ENCODE measurements at regions not wholly inside any gene's neighbourhood (a gene's known extent, or its start where the extent isn't known, plus 50 kb on each side); places are given as distances from the start of the nearest gene placed in this dataset.
A peak's percentile ranks its signal among the peaks of the same experiment; 100 is the strongest.

GRCh38 chr7:42378149-42378548, 141.1 kb upstream of the GLI3 start:
- ChIA-PET CTCF (no interaction called here), POLR2A (no interaction called here)
- no peak for DNase-seq (ENCODE audit: low read depth, low spot score)
- no peak overlapping the region for H3K4me3 ChIP-seq (ENCODE audit: low read depth, low read length)
- TF ChIP-seq CTCF (IDR thresholded peaks at IDR 0.05; ENCODE audit: insufficient read depth, low read length, missing control alignments), result no peak

- no peak for TF ChIP-seq CTCF (IDR thresholded peaks at IDR 0.05; ENCODE audit: insufficient read depth, low read length, missing control alignments)
- ChIA-PET POLR2A (no interaction called here), CTCF (no interaction called here)
- no peak for DNase-seq (ENCODE audit: low read depth, low spot score)
- H3K4me3 ChIP-seq (ENCODE audit: low read depth, low read length), result no peak overlapping the region
Measured at GRCh38 chr7:42373285-42373684, 136.3 kb upstream of the GLI3 start.

GRCh38 chr7:42372479-42372878, 135.5 kb upstream of the GLI3 start:
- TF ChIP-seq CTCF (IDR thresholded peaks at IDR 0.05; ENCODE audit: insufficient read depth, low read length, missing control alignments), result no peak
- no peak overlapping the region for H3K4me3 ChIP-seq (ENCODE audit: low read depth, low read length)
- ChIA-PET CTCF (interaction anchor here (0.7 kb wide), 1 partner anchor 275 kb away, joined by 3 read pairs; no protein-coding TSS in a partner anchor), POLR2A (no interaction called here)
- DNase-seq (ENCODE audit: low read depth, low spot score), result no peak

GRCh38 chr7:42359946-42360345, 122.9 kb upstream of the GLI3 start:
- H3K4me3 ChIP-seq (ENCODE audit: low read depth, low read length), result no peak overlapping the region
- POLR2A ChIA-PET, result no interaction called here
- no peak for DNase-seq (ENCODE audit: low read depth, low spot score)
- CTCF ChIA-PET, result no interaction called here
- no peak for TF ChIP-seq CTCF (IDR thresholded peaks at IDR 0.05; ENCODE audit: insufficient read depth, low read length, missing control alignments)

GRCh38 chr7:42351316-42351935, 114.4 kb upstream of the GLI3 start:
- POLR2A ChIA-PET, result no interaction called here
- CTCF ChIA-PET, result no interaction called here
- peak; percentile 26 for DNase-seq (ENCODE audit: low read depth, low spot score)
- no peak for TF ChIP-seq CTCF (IDR thresholded peaks at IDR 0.05; ENCODE audit: insufficient read depth, low read length, missing control alignments)
- no peak overlapping the region for H3K4me3 ChIP-seq (ENCODE audit: low read depth, low read length)

GRCh38 chr7:42350801-42351200, 113.8 kb upstream of the GLI3 start:
- DNase-seq (ENCODE audit: low read depth, low spot score), result no peak
- H3K4me3 ChIP-seq (ENCODE audit: low read depth, low read length), result no peak overlapping the region
- CTCF ChIA-PET, result no interaction called here
- POLR2A ChIA-PET, result no interaction called here
- TF ChIP-seq CTCF (IDR thresholded peaks at IDR 0.05; ENCODE audit: insufficient read depth, low read length, missing control alignments), result no peak
